ENCODE measurements at regions not wholly inside any gene's neighbourhood (a gene's known extent, or its start where the extent isn't known, plus 50 kb on each side); places are given as distances from the start of the nearest gene placed in this dataset.

- no peak for DNase-seq (ENCODE audit: low read depth)
- TF ChIP-seq, protein P1, sequence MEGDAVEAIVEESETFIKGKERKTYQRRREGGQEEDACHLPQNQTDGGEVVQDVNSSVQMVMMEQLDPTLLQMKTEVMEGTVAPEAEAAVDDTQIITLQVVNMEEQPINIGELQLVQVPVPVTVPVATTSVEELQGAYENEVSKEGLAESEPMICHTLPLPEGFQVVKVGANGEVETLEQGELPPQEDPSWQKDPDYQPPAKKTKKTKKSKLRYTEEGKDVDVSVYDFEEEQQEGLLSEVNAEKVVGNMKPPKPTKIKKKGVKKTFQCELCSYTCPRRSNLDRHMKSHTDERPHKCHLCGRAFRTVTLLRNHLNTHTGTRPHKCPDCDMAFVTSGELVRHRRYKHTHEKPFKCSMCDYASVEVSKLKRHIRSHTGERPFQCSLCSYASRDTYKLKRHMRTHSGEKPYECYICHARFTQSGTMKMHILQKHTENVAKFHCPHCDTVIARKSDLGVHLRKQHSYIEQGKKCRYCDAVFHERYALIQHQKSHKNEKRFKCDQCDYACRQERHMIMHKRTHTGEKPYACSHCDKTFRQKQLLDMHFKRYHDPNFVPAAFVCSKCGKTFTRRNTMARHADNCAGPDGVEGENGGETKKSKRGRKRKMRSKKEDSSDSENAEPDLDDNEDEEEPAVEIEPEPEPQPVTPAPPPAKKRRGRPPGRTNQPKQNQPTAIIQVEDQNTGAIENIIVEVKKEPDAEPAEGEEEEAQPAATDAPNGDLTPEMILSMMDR (conservative IDR thresholded peaks at IDR 0.05; ENCODE audit: low read length) = no peak
- H3K4me3 ChIP-seq (ENCODE audit: low read length) = no peak overlapping the region
These were observed 298.7 kb downstream of the RND3 start for GRCh38 chr2:150188800-150189199.

DNA sequence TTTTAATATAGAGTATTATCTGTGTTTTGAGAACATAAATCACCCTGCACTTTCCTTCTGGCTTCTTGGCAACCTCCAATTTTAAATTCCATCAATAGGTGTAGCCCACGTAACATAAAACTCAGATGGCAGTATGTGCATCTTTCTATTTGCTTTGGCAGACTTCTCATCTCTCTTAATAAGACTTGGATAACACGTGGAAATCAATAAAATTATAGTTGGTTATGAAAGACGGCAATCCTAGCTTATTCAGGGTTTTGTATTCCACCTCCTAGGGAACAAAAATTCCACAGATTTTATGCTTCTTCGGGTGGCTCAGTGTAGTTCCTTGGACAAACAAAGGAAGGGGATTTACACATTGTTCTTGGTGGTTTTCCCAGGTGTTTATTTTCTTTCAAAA, 299.3 kb downstream of the RND3 start:
- no peak overlapping the region for H3K4me3 ChIP-seq (ENCODE audit: low read length)
- TF ChIP-seq, protein P1 (conservative IDR thresholded peaks at IDR 0.05; ENCODE audit: low read length) = no peak
- peak; percentile 44 for DNase-seq (ENCODE audit: low read depth)

DNA sequence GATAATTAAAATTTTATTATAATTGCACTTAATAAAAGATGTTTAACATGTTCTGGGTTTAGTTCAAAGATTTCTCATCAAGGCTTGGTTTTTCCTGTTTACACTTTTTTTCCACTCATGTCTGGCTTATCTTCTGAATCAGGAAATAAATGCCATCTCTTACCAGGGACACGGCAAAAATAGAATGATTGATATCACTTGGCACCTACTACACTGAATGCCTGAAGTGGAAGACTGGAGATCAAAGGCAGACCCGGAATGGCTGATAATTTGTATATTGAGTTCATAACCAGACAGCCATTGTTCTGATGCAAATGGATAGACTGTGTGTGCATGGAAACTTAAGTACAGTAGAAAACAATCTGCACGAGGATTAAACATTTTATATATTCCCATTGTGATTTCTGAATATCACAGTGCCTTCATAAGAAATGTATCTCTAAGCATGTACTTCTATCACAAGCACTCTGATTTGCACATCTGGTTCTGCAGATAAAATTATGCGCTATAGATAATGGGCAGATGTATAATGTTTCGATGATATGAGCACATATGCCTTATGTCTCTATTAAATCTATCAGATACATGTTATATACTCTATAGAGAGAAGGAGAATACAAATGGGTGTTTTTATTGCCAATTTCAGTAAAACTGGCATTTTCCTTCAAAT, 304.8 kb downstream of the RND3 start:
- no peak for DNase-seq (ENCODE audit: low read depth)

DNA sequence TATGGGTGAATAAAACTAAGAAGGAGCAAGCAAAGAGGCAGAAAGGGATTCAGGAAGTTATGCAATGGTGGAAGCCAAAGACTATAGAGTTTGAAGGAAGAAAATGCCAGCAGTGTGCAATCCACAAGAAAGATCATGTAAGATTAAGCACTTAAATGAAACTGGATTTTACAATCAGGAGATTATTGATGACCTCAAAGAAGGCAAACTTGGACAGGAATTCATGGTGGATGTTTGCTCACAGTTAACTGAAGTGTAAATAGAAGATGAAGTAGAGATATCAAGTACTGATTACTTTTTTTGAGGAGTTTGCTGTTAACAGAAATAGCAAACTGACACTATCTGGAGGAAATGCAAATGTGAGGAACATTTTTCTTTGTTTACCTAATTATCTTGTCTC, 308.9 kb downstream of the RND3 start:
- TF ChIP-seq, protein P1 (conservative IDR thresholded peaks at IDR 0.05; ENCODE audit: low read length) = no peak
- no peak overlapping the region for H3K4me3 ChIP-seq (ENCODE audit: low read length)
- DNase-seq (ENCODE audit: low read depth) = no peak

More for the DNA sequence above, 304.8 kb downstream of the RND3 start:
- H3K4me3 ChIP-seq (ENCODE audit: low read length) = no peak overlapping the region
- TF ChIP-seq, protein P1 (conservative IDR thresholded peaks at IDR 0.05; ENCODE audit: low read length) = no peak

GRCh38 chr2:150174971-150175421, 312.5 kb downstream of the RND3 start:
- H3K4me3 ChIP-seq (ENCODE audit: low read length) = no peak overlapping the region
- TF ChIP-seq, protein P1 (conservative IDR thresholded peaks at IDR 0.05; ENCODE audit: low read length) = no peak
- DNase-seq (ENCODE audit: low read depth) = no peak

- TF ChIP-seq, protein P1 (conservative IDR thresholded peaks at IDR 0.05; ENCODE audit: low read length) = no peak
- no peak for DNase-seq (ENCODE audit: low read depth)
- H3K4me3 ChIP-seq (ENCODE audit: low read length) = no peak overlapping the region
These were observed 313.2 kb downstream of the RND3 start for GRCh38 chr2:150174056-150174805.

Data from AG10803 (cell line).